Putamen (tissue), 1 donor: ENCODE measurements at regions not wholly inside any gene's neighbourhood (a gene's known extent, or its start where the extent isn't known, plus 50 kb on each side); places are given as distances from the start of the nearest gene placed in this dataset.
"Not testable (repeated sequence)": the region's sequence is repeated elsewhere in the genome, so short reads cannot be mapped to it uniquely, and the experiment has no call there.

Experiments
- DNase-seq: peaks from one replicate; pipeline ENCODE4 v3.0.0-alpha.2; 2016; ENCODE audit warnings: low spot score

- DNase-seq: no peak
These were observed 66.9 kb downstream of the FOXL3 start for GRCh38 chr7:356691-357462.

GRCh38 chr7:357531-358209 is 67.7 kb downstream of the FOXL3 start:
- no peak for DNase-seq

GRCh38 chr7:358352-358751 is 68.4 kb downstream of the FOXL3 start:
- DNase-seq: no peak

- no peak for DNase-seq
These were observed 69.3 kb downstream of the FOXL3 start for GRCh38 chr7:359226-359765.

GRCh38 chr7:359766-360361 is 69.9 kb downstream of the FOXL3 start:
- no peak for DNase-seq

- DNase-seq: no peak
These were observed 70.6 kb downstream of the FOXL3 start for GRCh38 chr7:360454-361100.

GRCh38 chr7:361182-361581 is 71.2 kb downstream of the FOXL3 start:
- DNase-seq: not testable (repeated sequence)

- DNase-seq: no peak
These were observed 71.9 kb downstream of the FOXL3 start for GRCh38 chr7:361680-362401.

- no peak for DNase-seq
These were observed 72.6 kb downstream of the FOXL3 start for GRCh38 chr7:362402-363096.

GRCh38 chr7:363626-364025 is 73.7 kb downstream of the FOXL3 start:
- no peak for DNase-seq

GRCh38 chr7:364536-364935 is 74.6 kb downstream of the FOXL3 start:
- no peak for DNase-seq

- no peak for DNase-seq
These were observed 75.6 kb downstream of the FOXL3 start for GRCh38 chr7:365593-365992.

- no peak for DNase-seq
These were observed 76.3 kb downstream of the FOXL3 start for GRCh38 chr7:366161-366803.

- no peak for DNase-seq
These were observed 77.5 kb downstream of the FOXL3 start for GRCh38 chr7:367351-367901.

GRCh38 chr7:368651-369475 is 78.9 kb downstream of the FOXL3 start:
- no peak for DNase-seq

GRCh38 chr7:369476-370258 is 79.7 kb downstream of the FOXL3 start:
- no peak for DNase-seq

GRCh38 chr7:370259-370625 is 80.3 kb downstream of the FOXL3 start:
- no peak for DNase-seq

GRCh38 chr7:370775-371118 is 80.8 kb downstream of the FOXL3 start:
- DNase-seq: no peak
